ENCODE measurements at regions not wholly inside any gene's neighbourhood (a gene's known extent, or its start where the extent isn't known, plus 50 kb on each side); places are given as distances from the start of the nearest gene placed in this dataset.

DNA sequence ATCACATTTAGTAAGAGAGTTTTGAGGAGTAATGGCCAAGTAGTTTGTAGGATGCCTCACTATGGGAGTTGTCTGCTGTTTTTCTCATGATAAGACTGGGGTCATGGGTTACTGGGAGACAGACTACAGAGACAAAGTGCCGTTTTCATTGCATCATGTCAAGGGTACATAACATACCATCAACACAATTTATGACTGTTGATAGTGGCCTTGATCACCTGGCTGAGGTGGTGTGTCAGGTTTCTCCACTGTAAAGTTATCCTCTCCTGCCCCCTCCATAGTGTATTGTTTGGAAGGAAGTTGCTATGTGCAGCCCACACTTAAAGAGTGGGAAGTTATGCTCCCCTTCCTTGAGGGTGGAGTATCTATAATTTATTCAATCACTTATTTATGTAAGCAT, 263.5 kb upstream of the POU3F1 start:
- TF ChIP-seq ZNF70 (CRISPR knock-in tag; IDR thresholded peaks at IDR 0.05): no peak
- no peak for TF ChIP-seq BACH2 (CRISPR knock-in tag; IDR thresholded peaks at IDR 0.05; ENCODE audit: borderline replicate concordance)
- no peak for TF ChIP-seq SNAI2 (CRISPR knock-in tag; IDR thresholded peaks at IDR 0.05)
- no peak for TF ChIP-seq ISL1 (CRISPR knock-in tag; IDR thresholded peaks at IDR 0.05)
- TF ChIP-seq CSDC2 (CRISPR knock-in tag; IDR thresholded peaks at IDR 0.05): no peak

Measured in SK-N-SH treated with all-trans-retinoic acid at 6 μM for 48 hours (cell line).